Common myeloid progenitor, CD34-positive (primary cell): ENCODE measurements at regions not wholly inside any gene's neighbourhood (a gene's known extent, or its start where the extent isn't known, plus 50 kb on each side); places are given as distances from the start of the nearest gene placed in this dataset.
"Not testable (repeated sequence)": the region's sequence is repeated elsewhere in the genome, so short reads cannot be mapped to it uniquely, and the experiment has no call there.

Source experiments
- CTCF ChIA-PET: fragments of 350-600 bp; sonication (Branson Sonifier 250); formaldehyde crosslinking; loops from one replicate; lab custom pipeline; 2021; ENCODE audit warnings: antibody characterized with exemption; lab: Charles Lee
- POLR2A ChIA-PET: fragments of 350-600 bp; sonication (Branson Sonifier 250); formaldehyde crosslinking; loops from one replicate; lab custom pipeline; 2021; ENCODE audit warnings: antibody characterized with exemption; lab: Charles Lee
- DNase-seq, 3 donors: peaks; one replicate each; pipeline versions ENCODE4 v3.0.0 to v3.0.0-alpha.2; 2013
- H3K27ac ChIP-seq, 2 experiments: 1 replicate in 1 of 2; 2 replicates in 1 of 2; pipeline ENCODE4 v1.7.0; 2013; ENCODE audit warnings: inconsistent platforms in 2 of 2, low read length in 2 of 2, mild to moderate bottlenecking in 2 of 2, low read depth in 1 of 2, moderate library complexity in 1 of 2; ENCODE audit not compliant: severe bottlenecking in 2 of 2, insufficient read depth in 1 of 2, poor library complexity in 1 of 2
- H3K27me3 ChIP-seq, 5 experiments: replicated peaks in 2 of 5; 1 replicate in 3 of 5; 2 replicates in 2 of 5; pipeline versions ENCODE4 v1.6.1 to v1.7.0; 2013; ENCODE audit warnings: low read length in 4 of 5, mild to moderate bottlenecking in 2 of 5, moderate library complexity in 2 of 5, inconsistent platforms in 1 of 5; ENCODE audit not compliant: insufficient read depth in 5 of 5, control insufficient read depth in 4 of 5
- H3K36me3 ChIP-seq, 4 experiments: 1 replicate in 2 of 4; 2 replicates in 2 of 4; pipeline versions ENCODE4 v1.6.1 to v1.7.0; 2013; ENCODE audit warnings: low read length in 3 of 4, control low read depth in 1 of 4, mild to moderate bottlenecking in 1 of 4; ENCODE audit not compliant: control insufficient read depth in 4 of 4, insufficient read depth in 4 of 4
- H3K4me1 ChIP-seq, 4 experiments: 1 replicate in 3 of 4; 2 replicates in 1 of 4; pipeline versions ENCODE4 v1.6.1 to v1.7.1; 2013; ENCODE audit warnings: low read length in 3 of 4, mild to moderate bottlenecking in 3 of 4, control low read depth in 1 of 4, inconsistent platforms in 1 of 4, moderate library complexity in 1 of 4; ENCODE audit not compliant: control insufficient read depth in 4 of 4, insufficient read depth in 4 of 4; ENCODE audit errors: control extremely low read depth in 1 of 4
- H3K4me3 ChIP-seq, 7 experiments: 1 replicate in 4 of 7; 2 replicates in 3 of 7; pipeline versions ENCODE4 v1.5.1 to v1.7.0; 2013; ENCODE audit warnings: mild to moderate bottlenecking in 7 of 7, low read length in 6 of 7, moderate library complexity in 6 of 7, inconsistent platforms in 2 of 7, low read depth in 2 of 7, control low read depth in 1 of 7; ENCODE audit not compliant: insufficient read depth in 4 of 7, control insufficient read depth in 1 of 7; ENCODE audit errors: extremely low read depth in 1 of 7
- H3K9me3 ChIP-seq, 5 experiments: 1 replicate in 4 of 5; 2 replicates in 1 of 5; pipeline versions ENCODE4 v1.6.1 to v1.7.1; 2013; ENCODE audit warnings: low read length in 4 of 5, mild to moderate bottlenecking in 2 of 5, inconsistent platforms in 1 of 5, low read depth in 1 of 5, moderate library complexity in 1 of 5; ENCODE audit not compliant: control insufficient read depth in 4 of 5, insufficient read depth in 2 of 5; ENCODE audit errors: control extremely low read depth in 1 of 5
- WGBS: methylation state at CpG from one replicate; pipeline ENCODE4 v1.1.5; 2013; ENCODE audit not compliant: insufficient coverage; 5-methylcytosine and 5-hydroxymethylcytosine counted together

GRCh38 chr6:26766203-26766902, 106.8 kb upstream of the ZNF322 start:
- H3K4me3 ChIP-seq, H3K9me3 ChIP-seq, POLR2A ChIA-PET, H3K27me3 ChIP-seq, H3K27ac ChIP-seq, DNase-seq, CTCF ChIA-PET, H3K4me1 ChIP-seq, H3K36me3 ChIP-seq: not testable (repeated sequence)
- WGBS, result no CpG with 5 or more reads among the region's 36 CpGs

GRCh38 chr6:26770941-26771666, 111.6 kb upstream of the ZNF322 start:
- H3K4me3 ChIP-seq, H3K9me3 ChIP-seq, H3K4me1 ChIP-seq, H3K27me3 ChIP-seq, H3K27ac ChIP-seq, POLR2A ChIA-PET, H3K36me3 ChIP-seq, DNase-seq, CTCF ChIA-PET: not testable (repeated sequence)
- WGBS, result no CpG with 5 or more reads among the region's 31 CpGs

GRCh38 chr6:26773414-26773813, 113.9 kb upstream of the ZNF322 start:
- no CpG with 5 or more reads among the region's 12 CpGs for WGBS
- H3K4me1 ChIP-seq, H3K27me3 ChIP-seq, H3K9me3 ChIP-seq, POLR2A ChIA-PET, H3K4me3 ChIP-seq, DNase-seq, H3K27ac ChIP-seq, H3K36me3 ChIP-seq, CTCF ChIA-PET: not testable (repeated sequence)

- POLR2A ChIA-PET, H3K9me3 ChIP-seq, H3K27me3 ChIP-seq, DNase-seq, H3K36me3 ChIP-seq, H3K4me3 ChIP-seq, H3K27ac ChIP-seq, H3K4me1 ChIP-seq, CTCF ChIA-PET: not testable (repeated sequence)
- no CpG with 5 or more reads among the region's 21 CpGs for WGBS
Observed at GRCh38 chr6:26780563-26780962, 121.0 kb upstream of the ZNF322 start.

- H3K27ac ChIP-seq, H3K9me3 ChIP-seq, H3K4me3 ChIP-seq, CTCF ChIA-PET, H3K4me1 ChIP-seq, H3K36me3 ChIP-seq, POLR2A ChIA-PET, H3K27me3 ChIP-seq, DNase-seq: not testable (repeated sequence)
- no CpG with 5 or more reads among the region's 10 CpGs for WGBS
Observed at GRCh38 chr6:26795474-26796307, 136.1 kb upstream of the ZNF322 start.

GRCh38 chr6:26799903-26800633, 140.5 kb upstream of the ZNF322 start:
- H3K27ac ChIP-seq, CTCF ChIA-PET, H3K4me1 ChIP-seq, H3K9me3 ChIP-seq, POLR2A ChIA-PET, DNase-seq, H3K36me3 ChIP-seq, H3K27me3 ChIP-seq, H3K4me3 ChIP-seq: not testable (repeated sequence)
- no CpG with 5 or more reads among the region's 17 CpGs for WGBS
